OCI-LY7 (cell line): ENCODE measurements at regions not wholly inside any gene's neighbourhood (a gene's known extent, or its start where the extent isn't known, plus 50 kb on each side); places are given as distances from the start of the nearest gene placed in this dataset.

Experiments used
- BruUV-seq: library from RNA; stranded (reverse); fragments of 400-500 nt; replicated peaks from 2 replicates; lab custom pipeline; 2021; lab: Mats Ljungman, UMichigan
- CTCF ChIA-PET: fragments of 300-600 bp; sonication (Branson Sonifier 250); formaldehyde crosslinking; loops from one replicate; lab custom pipeline; 2022; ENCODE audit warnings: antibody characterized with exemption; ENCODE audit not compliant: unreplicated experiment; lab: Charles Lee
- POLR2A ChIA-PET: fragments of 300-600 bp; sonication (Branson Sonifier 250); formaldehyde crosslinking; loops from one replicate; lab custom pipeline; 2022; ENCODE audit warnings: antibody characterized with exemption; lab: Charles Lee
- DNase-seq: peaks from one replicate; pipeline ENCODE4 v3.0.0-alpha.2; 2015; ENCODE audit warnings: low spot score
- H2AFZ ChIP-seq: fragments of 200-600 bp; sonication (generic), shearing (Covaris generic); 2 replicates; pipeline ENCODE4 v1.6.1; 2014; ENCODE audit warnings: mild to moderate bottlenecking, antibody characterized with exemption, low read length, moderate library complexity
- H3K27ac ChIP-seq: fragments of 200-600 bp; sonication (generic); 2 replicates; pipeline ENCODE4 v1.5.1; 2014; ENCODE audit warnings: mixed run types, low read depth, mild to moderate bottlenecking, moderate library complexity, low read length, inconsistent platforms; ENCODE audit not compliant: poor library complexity, severe bottlenecking
- H3K36me3 ChIP-seq: fragments of 200-600 bp; sonication (generic); 2 replicates; pipeline ENCODE4 v1.6.1; 2014; ENCODE audit warnings: mild to moderate bottlenecking, antibody characterized with exemption, low read length, moderate library complexity, mixed read lengths; ENCODE audit not compliant: insufficient read depth
- H3K4me1 ChIP-seq: fragments of 200-600 bp; sonication (generic); 2 replicates; pipeline ENCODE4 v1.5.1; 2014; ENCODE audit warnings: mild to moderate bottlenecking, low read length; ENCODE audit not compliant: insufficient read depth, poor library complexity, severe bottlenecking
- H3K4me2 ChIP-seq: fragments of 200-600 bp; sonication (generic); 2 replicates; pipeline ENCODE4 v1.6.1; 2014; ENCODE audit warnings: mild to moderate bottlenecking, low read length
- H3K4me3 ChIP-seq: fragments of 200-600 bp; sonication (generic); 2 replicates; pipeline ENCODE4 v1.5.1; 2014; ENCODE audit warnings: mild to moderate bottlenecking, low read depth, low read length; ENCODE audit not compliant: poor library complexity, severe bottlenecking
- H3K79me2 ChIP-seq: fragments of 200-600 bp; sonication (generic); 2 replicates; pipeline ENCODE4 v1.6.1; 2016; ENCODE audit warnings: low read depth, mild to moderate bottlenecking, low read length, moderate library complexity, mixed read lengths; ENCODE audit not compliant: insufficient read depth
- H3K9me2 ChIP-seq: fragments of 200-600 bp; sonication (generic); 2 replicates; pipeline ENCODE4 v1.6.1; 2016; ENCODE audit warnings: mild to moderate bottlenecking, low read length, mixed read lengths; ENCODE audit not compliant: insufficient read depth
- H3K9me3 ChIP-seq: fragments of 200-600 bp; sonication (generic); 2 replicates; pipeline ENCODE4 v1.6.1; 2014; ENCODE audit warnings: mild to moderate bottlenecking, mixed run types, low read length, mixed read lengths
- H4K20me1 ChIP-seq: fragments of 200-600 bp; sonication (generic); 2 replicates; pipeline ENCODE4 v1.6.1; 2014; ENCODE audit warnings: mild to moderate bottlenecking, antibody characterized with exemption, low read length, moderate library complexity, mixed read lengths; ENCODE audit not compliant: insufficient read depth
- EZH2phosphoT487 ChIP-seq: fragments of 200-600 bp; sonication (generic); IDR thresholded peaks from 2 replicates; pipeline ENCODE4 v1.6.1; 2018; ENCODE audit warnings: low read depth, borderline replicate concordance, mild to moderate bottlenecking, mixed run types, antibody characterized with exemption, low read length, moderate library complexity, mixed read lengths
- intact Hi-C: fragments of 100-400 bp; cut with micrococcal nuclease; formaldehyde crosslinking; loops from one replicate; pipeline ENCODE4 v1.10.0; 2022; ENCODE audit not compliant: unreplicated experiment
- TF ChIP-seq, protein P1 (sequence below): fragments of 200-600 bp; sonication (generic); conservative IDR thresholded peaks from 2 replicates; pipeline ENCODE4 v1.5.1; 2014; ENCODE audit warnings: mild to moderate bottlenecking, antibody characterized with exemption, low read length, moderate library complexity, mixed read lengths

DNA sequence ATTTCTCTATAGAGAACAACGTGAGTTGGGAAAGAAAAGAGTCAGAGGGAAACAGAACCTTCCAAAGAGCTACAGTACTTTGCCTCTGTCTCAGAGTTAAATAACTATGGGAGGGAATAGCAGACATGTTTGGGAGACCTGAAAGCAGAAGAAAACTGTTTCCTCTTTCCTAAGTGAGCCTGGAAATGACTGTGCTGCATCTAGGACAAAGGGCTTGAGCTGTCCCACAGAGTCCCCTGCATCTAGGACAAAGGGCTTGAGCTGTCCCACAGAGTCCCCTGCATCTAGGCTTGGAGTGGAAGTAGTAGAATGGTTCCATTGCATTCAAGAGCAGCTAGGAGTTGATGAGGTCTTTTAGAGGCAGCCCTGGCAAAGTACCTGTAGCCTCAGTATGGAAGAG, 149.7 kb downstream of the DKK1 start:
- BruUV-seq, result no TSS peak
- no peak for DNase-seq
- ChIA-PET POLR2A (interaction anchor here (0.7 to 2.0 kb wide), 7 partner anchors 9 to 28 kb away, joined by 3 to 6 read pairs (median 4); no protein-coding TSS in a partner anchor), CTCF (interaction anchor here (0.6 kb wide), 1 partner anchor 128 kb away, joined by 3 read pairs; no protein-coding TSS in a partner anchor)
- intact Hi-C loops, result no loop called here
- Histone ChIP-seq H4K20me1 (no peaks in the 10 kb centered on the region), H3K4me2 (no peak overlapping the region), H2AFZ (no peak overlapping the region), H3K9me2 (no peaks in the 10 kb centered on the region), H3K4me3 (no peak overlapping the region), H3K27ac (no peak overlapping the region), H3K4me1 (peaks cover 18% of the 10 kb centered on the region), H3K9me3 (no peaks in the 10 kb centered on the region), H3K36me3 (no peaks in the 10 kb centered on the region), H3K79me2 (no peaks in the 10 kb centered on the region)
- TF ChIP-seq EZH2phosphoT487, result no peak
- TF ChIP-seq, protein P1, sequence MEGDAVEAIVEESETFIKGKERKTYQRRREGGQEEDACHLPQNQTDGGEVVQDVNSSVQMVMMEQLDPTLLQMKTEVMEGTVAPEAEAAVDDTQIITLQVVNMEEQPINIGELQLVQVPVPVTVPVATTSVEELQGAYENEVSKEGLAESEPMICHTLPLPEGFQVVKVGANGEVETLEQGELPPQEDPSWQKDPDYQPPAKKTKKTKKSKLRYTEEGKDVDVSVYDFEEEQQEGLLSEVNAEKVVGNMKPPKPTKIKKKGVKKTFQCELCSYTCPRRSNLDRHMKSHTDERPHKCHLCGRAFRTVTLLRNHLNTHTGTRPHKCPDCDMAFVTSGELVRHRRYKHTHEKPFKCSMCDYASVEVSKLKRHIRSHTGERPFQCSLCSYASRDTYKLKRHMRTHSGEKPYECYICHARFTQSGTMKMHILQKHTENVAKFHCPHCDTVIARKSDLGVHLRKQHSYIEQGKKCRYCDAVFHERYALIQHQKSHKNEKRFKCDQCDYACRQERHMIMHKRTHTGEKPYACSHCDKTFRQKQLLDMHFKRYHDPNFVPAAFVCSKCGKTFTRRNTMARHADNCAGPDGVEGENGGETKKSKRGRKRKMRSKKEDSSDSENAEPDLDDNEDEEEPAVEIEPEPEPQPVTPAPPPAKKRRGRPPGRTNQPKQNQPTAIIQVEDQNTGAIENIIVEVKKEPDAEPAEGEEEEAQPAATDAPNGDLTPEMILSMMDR, result no peak

DNA sequence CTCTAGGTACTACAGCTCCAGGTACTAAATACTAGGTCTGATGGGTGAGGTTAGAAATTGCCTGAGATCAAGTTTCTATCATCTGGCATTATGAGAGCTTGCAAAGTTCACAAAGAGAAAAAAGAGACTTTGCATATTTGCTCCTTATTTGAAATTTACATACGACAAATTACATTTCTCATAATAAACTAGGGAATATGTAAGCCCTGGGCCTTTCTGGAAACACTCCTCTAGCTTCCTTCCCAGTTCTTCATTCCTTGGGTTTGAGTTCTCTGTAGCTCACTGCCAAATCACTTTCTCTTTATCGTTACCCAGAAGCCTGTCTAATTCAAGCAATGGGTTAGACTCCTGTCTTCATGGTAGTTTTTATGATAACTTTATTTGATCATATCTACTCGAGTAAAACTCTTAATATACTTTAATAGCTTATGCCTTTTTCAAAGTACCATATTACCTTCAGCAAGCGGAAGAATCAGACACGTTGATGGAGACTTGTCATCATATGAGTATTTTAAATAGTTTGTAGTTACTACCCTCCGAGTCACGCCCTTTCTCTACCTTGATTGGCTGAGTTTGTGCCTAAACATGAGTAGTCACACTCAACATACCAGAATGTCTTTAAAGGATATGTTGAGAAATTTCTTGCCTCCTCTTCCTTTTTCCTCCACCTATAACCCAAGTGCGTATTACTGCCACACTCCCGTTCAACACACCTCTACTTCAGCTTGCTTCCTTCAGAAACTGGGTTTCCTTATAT, 150.5 kb downstream of the DKK1 start:
- no peaks in the 10 kb centered on the region for H3K79me2 ChIP-seq
- no peaks in the 10 kb centered on the region for H3K9me2 ChIP-seq
- ChIA-PET POLR2A (interaction anchor here (0.6 to 2.0 kb wide), 11 partner anchors 10 to 186 kb away, joined by 3 to 7 read pairs (median 5); no protein-coding TSS in a partner anchor), CTCF (interaction anchor here (0.6 kb wide), 1 partner anchor 128 kb away, joined by 3 read pairs; no protein-coding TSS in a partner anchor)
- no peak overlapping the region for H2AFZ ChIP-seq
- no peak overlapping the region for H3K4me2 ChIP-seq
- H3K4me3 ChIP-seq, result no peak overlapping the region
- peaks cover 18% of the 10 kb centered on the region for H3K4me1 ChIP-seq
- no peaks in the 10 kb centered on the region for H3K9me3 ChIP-seq
- H4K20me1 ChIP-seq, result no peaks in the 10 kb centered on the region
- intact Hi-C loops, result no loop called here
- TF ChIP-seq EZH2phosphoT487, result no peak
- TF ChIP-seq, protein P1, result no peak
- no peak for DNase-seq
- no peaks in the 10 kb centered on the region for H3K36me3 ChIP-seq
- H3K27ac ChIP-seq, result no peak overlapping the region
- BruUV-seq, result no TSS peak

DNA sequence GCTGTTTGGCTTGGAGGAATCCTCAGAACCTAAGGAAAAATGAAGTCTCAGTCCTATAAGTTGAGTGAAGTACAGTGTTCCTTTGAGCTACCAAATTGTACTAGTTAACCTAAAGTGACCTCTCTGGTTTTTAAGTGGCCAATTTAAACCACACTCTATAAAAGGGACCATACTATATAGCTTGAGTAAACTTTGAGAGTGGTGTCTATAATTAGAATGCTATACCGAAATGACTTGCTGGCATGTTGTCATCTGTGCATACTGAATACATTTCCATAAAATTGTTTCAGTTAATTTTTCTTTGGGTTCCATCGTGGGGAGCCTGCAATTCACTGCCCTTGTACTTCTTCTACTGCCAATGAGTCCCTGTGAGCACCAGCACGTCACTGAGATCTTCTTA, 151.1 kb downstream of the DKK1 start:
- H3K9me2 ChIP-seq, result no peaks in the 10 kb centered on the region
- intact Hi-C loops, result no loop called here
- peak overlapping the region; percentile 48; the same call in 1 of the 2 replicates for H2AFZ ChIP-seq
- no peaks in the 10 kb centered on the region for H3K9me3 ChIP-seq
- H3K4me2 ChIP-seq, result no peak overlapping the region
- H3K27ac ChIP-seq, result no peak overlapping the region
- no peak overlapping the region for H3K4me3 ChIP-seq
- POLR2A ChIA-PET, result interaction anchor here (0.6 to 2.0 kb wide), 11 partner anchors 9 to 187 kb away, joined by 3 to 7 read pairs (median 4); no protein-coding TSS in a partner anchor
- no peaks in the 10 kb centered on the region for H3K79me2 ChIP-seq
- TF ChIP-seq, protein P1, result no peak
- TF ChIP-seq EZH2phosphoT487, result no peak
- H3K36me3 ChIP-seq, result no peaks in the 10 kb centered on the region
- peaks cover 18% of the 10 kb centered on the region for H3K4me1 ChIP-seq
- BruUV-seq, result no TSS peak
- DNase-seq, result no peak
- CTCF ChIA-PET, result no interaction called here
- no peaks in the 10 kb centered on the region for H4K20me1 ChIP-seq
